ENCODE measurements at regions not wholly inside any gene's neighbourhood (a gene's known extent, or its start where the extent isn't known, plus 50 kb on each side); places are given as distances from the start of the nearest gene placed in this dataset.
A peak's percentile ranks its signal among the peaks of the same experiment; 100 is the strongest.
"Not testable (repeated sequence)": the region's sequence is repeated elsewhere in the genome, so short reads cannot be mapped to it uniquely, and the experiment has no call there.

DNA sequence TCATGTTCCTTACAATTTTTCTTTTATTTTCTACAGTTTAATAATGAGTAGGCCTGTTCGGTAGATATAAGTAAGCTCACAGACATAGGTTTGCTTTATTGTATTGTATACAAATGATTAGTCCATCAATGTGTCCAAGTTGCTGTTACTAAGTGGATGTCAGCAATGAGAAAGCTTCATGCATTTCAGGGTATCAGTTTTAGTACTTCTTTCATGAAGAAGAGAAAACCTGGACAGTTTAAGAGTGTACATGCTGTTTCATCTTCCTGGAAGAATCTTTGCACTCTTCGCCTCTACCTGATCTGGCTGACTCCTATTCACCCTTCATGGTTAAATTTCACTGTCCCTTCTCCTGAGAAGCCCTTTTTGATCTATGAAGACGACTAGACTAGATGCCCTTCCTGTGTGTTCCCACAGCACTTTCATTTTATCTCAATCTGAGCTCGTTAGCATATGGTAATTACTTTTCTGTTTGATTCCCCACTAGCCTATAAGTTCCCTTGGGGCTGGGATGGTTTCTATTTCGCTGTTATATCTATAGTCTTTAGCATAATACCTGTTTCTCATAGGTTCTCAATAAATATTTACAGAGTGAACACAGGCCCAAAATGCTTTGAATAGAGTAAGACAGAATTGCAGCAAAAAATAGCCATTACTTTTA is 70.7 kb downstream of the CETN3 start:
- H3K27me3 ChIP-seq (ENCODE audit: control insufficient read depth, insufficient read depth, low read length) = no peaks in the 10 kb centered on the region

DNA sequence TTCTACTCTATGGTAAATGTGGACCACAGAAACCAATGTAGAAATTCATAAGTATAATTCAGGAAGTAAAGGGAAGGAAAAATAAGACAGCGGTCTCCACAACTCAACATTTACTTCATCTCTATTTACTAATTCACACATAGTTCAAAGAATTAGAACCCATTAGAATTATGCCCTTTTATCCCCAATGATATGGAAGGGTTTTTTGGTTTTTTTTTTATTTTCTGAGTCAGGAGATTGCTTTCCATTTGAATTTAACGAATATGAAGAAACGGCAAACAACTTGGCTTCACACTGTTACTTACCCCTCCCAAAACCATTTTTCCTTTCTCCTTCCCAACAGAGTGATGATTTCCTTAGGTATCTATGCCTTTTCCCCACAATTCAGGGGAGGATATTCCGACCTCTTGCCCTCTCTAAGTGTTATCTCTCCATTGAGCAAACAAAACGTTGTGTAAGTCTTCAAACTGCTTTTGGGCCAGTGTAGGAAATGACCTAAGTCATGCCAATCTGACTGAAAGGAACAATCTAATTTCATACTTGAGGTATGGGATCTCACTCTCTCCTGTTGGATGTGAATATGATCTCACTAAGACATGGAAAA is 72.0 kb downstream of the CETN3 start:
- Histone ChIP-seq H3K36me3 (replicated peaks; ENCODE audit: control insufficient read depth, insufficient read depth, low read length) (no peaks in the 10 kb centered on the region), H3K4me3 (ENCODE audit: insufficient read depth, low read depth, low read length) (no peak overlapping the region), H3K27me3 (ENCODE audit: control insufficient read depth, insufficient read depth, low read length) (no peaks in the 10 kb centered on the region)
- no peak for DNase-seq

More for the DNA sequence above, 70.7 kb downstream of the CETN3 start:
- no peak for DNase-seq
- no peak overlapping the region for H3K4me3 ChIP-seq (ENCODE audit: insufficient read depth, low read depth, low read length)
- H3K36me3 ChIP-seq (replicated peaks; ENCODE audit: control insufficient read depth, insufficient read depth, low read length) = no peaks in the 10 kb centered on the region

DNA sequence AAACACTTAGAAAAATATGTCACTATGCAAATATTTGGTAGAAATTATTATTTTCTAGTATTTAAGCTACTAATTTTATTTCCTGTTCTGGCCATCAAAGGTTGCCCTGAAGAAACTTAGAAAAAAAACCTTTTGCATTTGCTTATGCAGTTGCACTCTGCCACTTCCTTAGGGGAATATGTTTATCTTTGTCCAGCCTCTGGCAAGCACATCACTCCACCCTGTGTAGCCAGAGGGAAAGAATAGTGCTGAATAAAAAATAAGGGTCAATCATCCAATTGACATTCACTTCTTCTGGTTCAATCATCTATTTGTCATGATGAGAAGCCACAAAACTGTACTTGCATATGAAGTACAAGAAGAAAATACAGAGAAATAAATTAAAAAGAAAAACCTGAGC is 72.8 kb downstream of the CETN3 start:
- DNase-seq = no peak
- no peak overlapping the region for H3K4me3 ChIP-seq (ENCODE audit: insufficient read depth, low read depth, low read length)
- H3K27me3 ChIP-seq (ENCODE audit: control insufficient read depth, insufficient read depth, low read length) = no peaks in the 10 kb centered on the region
- H3K36me3 ChIP-seq (replicated peaks; ENCODE audit: control insufficient read depth, insufficient read depth, low read length) = no peaks in the 10 kb centered on the region

DNA sequence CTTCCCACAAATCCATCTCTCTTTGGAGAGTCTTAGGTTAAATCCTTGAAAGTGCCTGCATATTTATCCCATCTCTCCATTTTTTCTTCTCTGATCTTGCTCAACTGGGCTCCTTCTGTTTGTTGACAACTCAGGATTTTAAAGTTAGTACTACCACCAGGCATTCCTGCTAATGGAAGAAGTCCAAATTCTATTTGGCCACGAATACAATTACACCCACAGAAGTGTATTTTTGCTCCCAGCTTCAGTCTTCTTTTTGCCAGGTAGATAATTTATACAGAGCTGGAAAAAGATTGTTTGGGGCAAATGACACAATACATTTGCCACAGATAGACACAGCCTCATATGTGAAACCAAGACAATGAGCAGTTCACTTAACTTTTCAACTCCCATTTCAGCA is 74.8 kb downstream of the CETN3 start:
- no peak for DNase-seq
- Histone ChIP-seq H3K4me3 (ENCODE audit: insufficient read depth, low read depth, low read length) (no peak overlapping the region), H3K27me3 (ENCODE audit: control insufficient read depth, insufficient read depth, low read length) (no peaks in the 10 kb centered on the region), H3K36me3 (replicated peaks; ENCODE audit: control insufficient read depth, insufficient read depth, low read length) (no peaks in the 10 kb centered on the region)

DNA sequence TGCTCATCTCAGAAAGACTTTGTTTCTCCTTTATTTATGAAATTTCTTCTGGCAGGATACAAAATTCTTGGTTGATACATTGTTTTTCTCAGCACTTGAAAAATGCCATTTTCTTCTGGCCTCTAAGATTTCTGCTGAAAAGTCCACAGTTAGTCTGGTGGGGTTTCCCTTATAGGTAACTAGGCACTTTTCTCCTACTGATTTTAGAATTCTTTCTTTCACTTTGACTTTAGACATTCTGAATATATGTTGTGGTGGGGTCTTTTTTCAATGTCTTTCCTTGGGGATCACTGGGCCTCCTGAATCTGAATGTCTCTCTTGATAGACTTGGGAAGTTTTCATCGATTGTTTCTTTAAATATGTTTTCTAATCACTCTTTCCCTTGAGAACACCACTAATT is 79.6 kb downstream of the CETN3 start:
- Histone ChIP-seq H3K36me3 (replicated peaks; ENCODE audit: control insufficient read depth, insufficient read depth, low read length) (no peaks in the 10 kb centered on the region), H3K27me3 (ENCODE audit: control insufficient read depth, insufficient read depth, low read length) (no peaks in the 10 kb centered on the region), H3K4me3 (ENCODE audit: insufficient read depth, low read depth, low read length) (no peak overlapping the region)
- no peak for DNase-seq

DNA sequence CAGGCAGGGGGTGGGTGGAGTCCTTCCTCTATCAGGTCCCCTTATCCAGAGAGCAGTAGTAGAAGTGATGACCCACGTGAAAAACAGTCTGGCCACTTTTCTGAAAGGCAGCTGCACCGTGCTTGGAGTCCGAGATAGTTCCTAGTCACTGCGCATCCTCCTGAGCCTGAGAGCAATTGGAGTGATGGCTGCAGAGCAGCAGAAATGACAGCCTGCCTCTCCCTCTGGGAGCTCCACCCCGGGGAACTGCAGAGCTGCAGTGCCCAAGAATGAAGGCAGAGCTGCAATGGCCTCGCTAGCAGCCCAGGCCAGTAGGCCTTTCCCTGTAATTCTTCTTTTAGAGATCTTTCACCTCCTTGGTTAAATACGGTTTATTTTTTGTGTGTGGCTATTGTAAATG is 82.6 kb downstream of the CETN3 start:
- Histone ChIP-seq H3K36me3 (replicated peaks; ENCODE audit: control insufficient read depth, insufficient read depth, low read length) (no peaks in the 10 kb centered on the region), H3K27me3 (ENCODE audit: control insufficient read depth, insufficient read depth, low read length) (no peaks in the 10 kb centered on the region), H3K4me3 (ENCODE audit: insufficient read depth, low read depth, low read length) (no peak overlapping the region)
- DNase-seq = no peak

DNA sequence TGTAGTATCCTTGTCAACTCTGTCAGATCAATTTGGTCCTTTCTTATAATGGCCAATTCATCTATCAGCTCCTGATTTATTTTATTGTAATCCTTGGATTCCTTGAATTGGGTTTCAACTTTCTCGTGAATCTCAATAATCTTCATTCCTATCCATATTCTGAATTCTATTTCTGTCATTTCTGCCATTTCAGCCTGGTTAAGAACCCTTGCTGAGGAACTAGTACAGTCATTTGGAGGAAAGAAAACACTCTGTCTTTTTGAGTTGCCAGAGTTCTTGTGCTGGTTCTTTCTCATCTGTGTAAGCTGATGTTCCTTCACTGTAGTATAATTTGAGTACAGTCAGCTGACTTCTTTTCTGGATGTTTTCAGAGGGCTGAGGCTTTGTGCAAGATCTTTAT is 84.5 kb downstream of the CETN3 start:
- Histone ChIP-seq H3K4me3 (ENCODE audit: insufficient read depth, low read depth, low read length) (no peak overlapping the region), H3K36me3 (replicated peaks; ENCODE audit: control insufficient read depth, insufficient read depth, low read length) (no peaks in the 10 kb centered on the region), H3K27me3 (ENCODE audit: control insufficient read depth, insufficient read depth, low read length) (no peaks in the 10 kb centered on the region)
- DNase-seq = no peak

DNA sequence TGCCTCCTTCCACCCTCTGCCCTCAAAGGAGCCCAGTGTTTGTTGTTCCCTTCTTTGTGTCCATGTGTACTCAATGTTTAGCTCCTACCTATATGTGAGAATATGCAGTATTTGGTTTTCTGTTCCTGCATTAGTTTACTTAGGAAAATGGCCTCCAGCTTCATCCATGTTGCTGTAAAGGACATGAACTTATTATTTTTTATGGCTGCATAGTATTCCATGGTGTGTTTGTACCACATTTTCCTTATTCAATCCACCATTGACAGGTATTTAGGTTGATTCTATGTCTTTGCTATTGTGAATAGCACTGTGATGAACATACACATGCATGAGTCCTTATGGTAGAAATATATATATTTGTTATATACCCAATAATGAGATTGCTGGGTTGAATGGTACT is 89.2 kb downstream of the CETN3 start:
- not testable (repeated sequence) for H3K4me3 ChIP-seq (ENCODE audit: insufficient read depth, low read depth, low read length); DNase-seq; H3K27me3 ChIP-seq (ENCODE audit: control insufficient read depth, insufficient read depth, low read length); H3K36me3 ChIP-seq (replicated peaks; ENCODE audit: control insufficient read depth, insufficient read depth, low read length)

DNA sequence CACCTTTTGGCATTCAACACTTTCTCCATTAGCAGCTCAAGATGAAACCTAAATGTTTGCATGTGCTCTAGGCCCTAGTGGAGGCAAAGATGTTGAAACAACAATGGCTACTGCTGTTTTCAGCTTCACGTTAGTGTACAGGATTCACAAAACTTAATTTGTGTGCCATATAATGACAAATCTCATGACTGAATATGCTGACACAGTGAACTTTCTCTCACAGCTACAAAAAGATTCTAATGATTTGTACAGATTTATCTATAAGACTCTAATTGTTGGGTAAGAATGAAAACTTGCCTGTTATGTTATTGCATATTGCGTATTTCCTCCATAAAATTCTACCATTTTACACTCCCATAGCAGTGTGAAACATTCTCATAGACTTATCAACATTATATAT is 97.5 kb downstream of the CETN3 start:
- no peak overlapping the region for H3K4me3 ChIP-seq (ENCODE audit: insufficient read depth, low read depth, low read length)
- H3K36me3 ChIP-seq (replicated peaks; ENCODE audit: control insufficient read depth, insufficient read depth, low read length) = no peaks in the 10 kb centered on the region
- no peak for DNase-seq
- no peaks in the 10 kb centered on the region for H3K27me3 ChIP-seq (ENCODE audit: control insufficient read depth, insufficient read depth, low read length)

DNA sequence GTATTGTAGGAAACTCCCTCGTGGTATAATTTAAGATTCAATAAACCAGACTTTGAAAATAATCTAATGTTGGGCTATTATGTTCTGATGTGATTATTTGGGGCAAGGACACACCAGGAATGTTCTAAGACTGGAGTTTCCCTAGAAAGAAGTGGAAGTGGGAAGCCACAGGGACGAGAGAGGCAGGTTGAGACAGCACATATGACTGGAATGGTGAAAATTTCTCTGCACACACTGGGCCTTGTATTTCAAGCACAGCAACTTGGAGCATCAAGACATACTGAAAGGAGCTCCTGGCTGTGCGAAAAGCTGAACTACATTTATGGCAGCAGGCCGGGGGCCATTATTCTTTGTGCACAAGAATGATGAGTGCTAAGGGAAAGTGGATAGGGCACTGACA is 98.2 kb downstream of the CETN3 start:
- Histone ChIP-seq H3K4me3 (ENCODE audit: insufficient read depth, low read depth, low read length) (no peak overlapping the region), H3K36me3 (replicated peaks; ENCODE audit: control insufficient read depth, insufficient read depth, low read length) (no peaks in the 10 kb centered on the region), H3K27me3 (ENCODE audit: control insufficient read depth, insufficient read depth, low read length) (no peaks in the 10 kb centered on the region)
- no peak for DNase-seq

DNA sequence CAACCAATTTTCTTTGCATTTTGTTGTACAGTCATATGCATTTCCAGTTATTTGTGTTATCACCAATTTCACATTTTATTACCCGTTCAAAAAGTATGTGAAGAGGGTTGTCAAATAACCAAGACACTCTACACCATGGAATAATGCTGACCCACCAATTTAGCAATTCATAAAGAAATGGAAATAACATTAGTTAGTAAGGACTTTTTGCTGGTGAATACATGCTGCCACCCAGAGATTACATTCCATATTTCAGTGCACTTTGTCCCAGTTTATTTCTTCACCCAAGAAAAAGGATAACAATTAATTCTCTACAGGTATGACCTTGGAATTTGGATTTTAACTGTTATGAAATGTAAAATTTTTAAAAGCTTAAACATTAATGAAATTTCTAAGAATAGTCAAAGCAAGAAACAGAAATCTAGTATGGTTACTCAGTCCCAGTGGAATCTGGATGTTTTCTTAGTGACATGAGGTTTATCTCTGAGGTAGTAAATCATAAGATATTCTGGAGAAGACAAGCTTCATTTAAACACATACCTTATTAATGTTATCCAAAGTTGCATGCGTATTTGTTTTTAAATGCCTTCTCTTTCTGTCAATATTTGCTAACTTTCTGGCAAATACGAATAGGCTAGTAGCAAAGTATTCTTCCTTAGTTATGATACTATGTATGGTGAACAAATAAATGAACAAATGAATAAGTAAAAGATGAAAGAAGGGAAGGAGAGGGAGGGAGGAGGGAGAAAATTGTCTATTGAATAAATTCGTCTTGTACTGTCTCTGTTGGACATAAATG is 100.6 kb downstream of the CETN3 start:
- Histone ChIP-seq H3K36me3 (replicated peaks; ENCODE audit: control insufficient read depth, insufficient read depth, low read length) (no peaks in the 10 kb centered on the region), H3K4me3 (ENCODE audit: insufficient read depth, low read depth, low read length) (no peak overlapping the region), H3K27me3 (ENCODE audit: control insufficient read depth, insufficient read depth, low read length) (no peaks in the 10 kb centered on the region)
- DNase-seq = no peak

DNA sequence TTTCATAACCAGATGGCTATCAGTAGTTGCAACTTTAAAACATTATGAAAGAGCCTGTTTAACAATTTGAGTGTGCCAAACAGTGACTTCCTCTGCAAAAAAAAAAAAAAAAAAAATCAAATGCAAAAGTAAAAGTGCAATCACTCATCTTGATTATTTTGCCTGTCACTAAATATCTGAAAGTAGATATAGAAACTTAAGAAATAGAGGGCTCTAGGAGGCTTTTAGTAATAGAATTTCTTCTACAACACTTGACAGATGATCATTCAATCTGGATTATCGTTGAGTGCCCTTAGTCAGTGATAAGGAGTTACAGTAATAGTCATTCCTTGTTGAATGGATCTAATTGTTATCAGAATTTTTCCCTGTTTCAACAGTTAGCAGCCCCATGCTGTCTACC is 101.8 kb downstream of the CETN3 start:
- H3K36me3 ChIP-seq (replicated peaks; ENCODE audit: control insufficient read depth, insufficient read depth, low read length) = no peaks in the 10 kb centered on the region
- H3K27me3 ChIP-seq (ENCODE audit: control insufficient read depth, insufficient read depth, low read length) = no peaks in the 10 kb centered on the region
- no peak for DNase-seq
- no peak overlapping the region for H3K4me3 ChIP-seq (ENCODE audit: insufficient read depth, low read depth, low read length)

DNA sequence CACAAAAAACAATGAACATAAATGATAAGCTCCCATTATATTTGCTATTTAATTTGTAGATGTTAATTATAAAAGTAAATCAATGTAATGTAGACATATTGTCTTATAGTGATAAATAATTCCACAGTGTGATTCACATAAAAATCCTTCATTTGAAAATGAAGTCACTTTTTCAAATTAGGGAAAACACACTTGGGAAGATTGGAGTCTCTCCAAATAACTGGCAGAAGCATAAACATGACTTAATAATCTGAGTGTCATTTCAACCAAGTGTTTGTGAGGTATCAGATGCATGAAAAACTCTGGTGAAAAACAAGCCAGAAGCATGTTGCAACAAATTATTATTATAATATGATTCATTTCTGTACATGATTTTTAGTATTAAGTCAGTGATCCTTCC is 102.2 kb downstream of the CETN3 start:
- no peaks in the 10 kb centered on the region for H3K36me3 ChIP-seq (replicated peaks; ENCODE audit: control insufficient read depth, insufficient read depth, low read length)
- DNase-seq = no peak
- no peaks in the 10 kb centered on the region for H3K27me3 ChIP-seq (ENCODE audit: control insufficient read depth, insufficient read depth, low read length)
- H3K4me3 ChIP-seq (ENCODE audit: insufficient read depth, low read depth, low read length) = no peak overlapping the region

DNA sequence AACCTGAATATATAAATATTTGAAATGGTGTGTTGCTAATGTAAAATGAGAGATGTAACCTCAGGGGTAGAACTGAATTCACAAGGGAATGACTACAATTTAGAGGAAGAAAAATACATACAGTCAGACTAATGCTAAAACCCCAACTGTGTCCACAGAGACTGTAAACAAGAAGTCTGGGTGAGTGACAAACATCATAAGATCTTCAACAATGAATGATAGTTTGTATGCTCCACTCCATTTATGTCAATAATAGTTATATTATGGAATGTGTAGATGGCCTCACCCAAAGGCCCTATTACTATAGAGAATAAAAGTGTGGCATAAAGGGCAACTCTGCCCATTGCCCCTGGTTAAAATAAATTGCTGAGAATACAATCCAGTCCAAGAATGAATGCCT is 102.9 kb downstream of the CETN3 start:
- H3K4me3 ChIP-seq (ENCODE audit: insufficient read depth, low read depth, low read length) = no peak overlapping the region
- no peak for DNase-seq
- no peaks in the 10 kb centered on the region for H3K27me3 ChIP-seq (ENCODE audit: control insufficient read depth, insufficient read depth, low read length)
- no peaks in the 10 kb centered on the region for H3K36me3 ChIP-seq (replicated peaks; ENCODE audit: control insufficient read depth, insufficient read depth, low read length)

DNA sequence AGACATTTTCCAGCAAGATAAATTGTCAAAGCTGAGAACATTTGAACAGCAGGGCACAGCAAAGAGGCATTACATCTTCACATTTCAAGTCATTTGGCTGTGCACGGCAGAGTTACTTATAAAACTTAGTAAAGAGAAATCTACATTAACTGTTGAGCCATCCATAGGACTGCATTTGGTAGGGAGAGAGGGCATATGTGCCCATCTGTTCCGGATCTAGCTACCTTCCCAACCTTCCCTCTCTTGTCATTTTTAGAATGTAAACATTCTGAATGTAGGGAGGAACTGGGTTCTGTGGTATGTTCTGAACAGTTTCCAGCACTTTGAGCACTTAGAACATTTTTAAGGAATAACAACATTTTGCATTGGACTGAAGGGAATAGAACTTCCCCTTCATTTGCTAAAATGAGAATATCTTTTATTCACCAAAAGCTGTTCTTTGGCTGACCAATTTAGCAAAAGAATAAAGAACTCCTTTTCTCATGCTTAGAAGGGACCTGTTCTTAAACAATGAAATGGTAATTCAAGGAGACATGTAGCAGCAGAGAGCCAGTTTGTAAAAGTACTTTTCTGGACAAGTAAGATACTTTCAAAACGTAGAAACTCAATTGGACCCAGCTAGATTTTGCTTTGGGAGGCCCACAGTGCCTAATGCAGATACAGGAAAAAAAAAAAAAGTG is 104.4 kb downstream of the CETN3 start:
- Histone ChIP-seq H3K36me3 (replicated peaks; ENCODE audit: control insufficient read depth, insufficient read depth, low read length) (no peaks in the 10 kb centered on the region), H3K4me3 (ENCODE audit: insufficient read depth, low read depth, low read length) (no peak overlapping the region), H3K27me3 (ENCODE audit: control insufficient read depth, insufficient read depth, low read length) (no peaks in the 10 kb centered on the region)
- DNase-seq = peak; percentile 11
